Mesenchymal stem cell (in vitro differentiated cells and primary cell): ENCODE measurements at regions not wholly inside any gene's neighbourhood (a gene's known extent, or its start where the extent isn't known, plus 50 kb on each side); places are given as distances from the start of the nearest gene placed in this dataset.
A peak's percentile ranks its signal among the peaks of the same experiment; 100 is the strongest.

ENCODE experiments used
- DNase-seq: peaks from one replicate; pipeline ENCODE4 v3.0.0-alpha.2; 2013
- H2AFZ ChIP-seq: one replicate; pipeline ENCODE4 v1.6.1; 2013; ENCODE audit warnings: low read depth, mild to moderate bottlenecking, control low read depth, inconsistent platforms, low read length, moderate library complexity
- H2AK5ac ChIP-seq: 2 replicates; pipeline ENCODE4 v1.6.1; 2013; ENCODE audit warnings: low read length, moderate library complexity, mild to moderate bottlenecking, inconsistent platforms; ENCODE audit not compliant: severe bottlenecking
- H2BK120ac ChIP-seq: one replicate; pipeline ENCODE4 v1.6.1; 2013; ENCODE audit warnings: low read depth, mild to moderate bottlenecking, inconsistent platforms, low read length, moderate library complexity
- H2BK12ac ChIP-seq, 2 experiments: one replicate each; pipeline ENCODE4 v1.6.1; 2013; ENCODE audit warnings: inconsistent platforms in 2 of 2, low read length in 2 of 2, mild to moderate bottlenecking in 2 of 2, moderate library complexity in 2 of 2, control low read depth in 1 of 2
- H2BK15ac ChIP-seq: one replicate; pipeline ENCODE4 v1.6.1; 2013; ENCODE audit warnings: mild to moderate bottlenecking, low read depth, inconsistent platforms; ENCODE audit not compliant: poor library complexity, severe bottlenecking
- H2BK5ac ChIP-seq: 2 replicates; pipeline ENCODE4 v1.6.1; 2013; ENCODE audit warnings: low read depth, mild to moderate bottlenecking, low read length, control low read depth, inconsistent platforms; ENCODE audit not compliant: poor library complexity, severe bottlenecking
- H3K14ac ChIP-seq, 2 experiments: one replicate each; pipeline ENCODE4 v1.6.1; 2013; ENCODE audit warnings: inconsistent platforms in 2 of 2, low read length in 2 of 2, control low read depth in 1 of 2, mild to moderate bottlenecking in 1 of 2, moderate library complexity in 1 of 2
- H3K18ac ChIP-seq, 2 experiments: one replicate each; pipeline ENCODE4 v1.6.1; 2013; ENCODE audit warnings: inconsistent platforms in 2 of 2, low read length in 2 of 2, control low read depth in 1 of 2, low read depth in 1 of 2, mild to moderate bottlenecking in 1 of 2
- H3K23ac ChIP-seq, 2 experiments: one replicate each; pipeline ENCODE4 v1.6.1; 2013; ENCODE audit warnings: inconsistent platforms in 2 of 2, low read length in 2 of 2, mild to moderate bottlenecking in 2 of 2, moderate library complexity in 2 of 2, control low read depth in 1 of 2
- H3K27ac ChIP-seq: 2 replicates; pipeline ENCODE4 v1.5.1; 2013; ENCODE audit warnings: mild to moderate bottlenecking, moderate library complexity, low read length, control low read depth, inconsistent platforms; ENCODE audit not compliant: poor library complexity, severe bottlenecking
- H3K27me3 ChIP-seq, 2 experiments: 2 replicates each; pipeline versions ENCODE4 v1.6.1 to v1.7.0; 2013; ENCODE audit warnings: low read length in 2 of 2, mild to moderate bottlenecking in 2 of 2, moderate library complexity in 2 of 2, control low read depth in 1 of 2, inconsistent platforms in 1 of 2; ENCODE audit not compliant: control insufficient read depth in 1 of 2, insufficient read depth in 1 of 2
- H3K36me3 ChIP-seq, 2 experiments: 2 replicates each; pipeline versions ENCODE4 v1.6.1 to v1.7.0; 2013; ENCODE audit warnings: low read length in 2 of 2, control low read depth in 1 of 2, inconsistent platforms in 1 of 2, low read depth in 1 of 2, mild to moderate bottlenecking in 1 of 2; ENCODE audit not compliant: insufficient read depth in 2 of 2, control insufficient read depth in 1 of 2
- H3K4ac ChIP-seq, 2 experiments: one replicate each; pipeline ENCODE4 v1.6.1; 2013; ENCODE audit warnings: inconsistent platforms in 2 of 2, low read length in 2 of 2, mild to moderate bottlenecking in 2 of 2, moderate library complexity in 2 of 2, control low read depth in 1 of 2, low read depth in 1 of 2
- H3K4me1 ChIP-seq: 2 replicates; pipeline ENCODE4 v1.6.1; 2013; ENCODE audit warnings: low read depth, low read length, control low read depth; ENCODE audit not compliant: control insufficient read depth, insufficient read depth
- H3K4me2 ChIP-seq: 2 replicates; pipeline ENCODE4 v1.6.1; 2013; ENCODE audit warnings: low read length, mild to moderate bottlenecking, inconsistent platforms; ENCODE audit not compliant: poor library complexity, severe bottlenecking
- H3K4me3 ChIP-seq, 2 experiments: 2 replicates each; pipeline versions ENCODE4 v1.5.1 to v1.7.0; 2013; ENCODE audit warnings: low read length in 2 of 2, mild to moderate bottlenecking in 2 of 2, control low read depth in 1 of 2, low read depth in 1 of 2; ENCODE audit not compliant: insufficient read depth in 1 of 2
- H3K79me1 ChIP-seq: replicated peaks from 2 replicates; pipeline ENCODE4 v1.6.1; 2013; ENCODE audit warnings: mild to moderate bottlenecking, control low read depth, low read length, inconsistent platforms; ENCODE audit not compliant: poor library complexity, severe bottlenecking
- H3K9ac ChIP-seq: 2 replicates; pipeline ENCODE4 v1.7.0; 2013; ENCODE audit warnings: mild to moderate bottlenecking, low read length, moderate library complexity
- H3K9me3 ChIP-seq: 2 replicates; pipeline ENCODE4 v1.7.0; 2013; ENCODE audit warnings: mild to moderate bottlenecking, low read length; ENCODE audit not compliant: control insufficient read depth
- H4K8ac ChIP-seq: one replicate; pipeline ENCODE4 v1.6.1; 2013; ENCODE audit warnings: inconsistent platforms, mild to moderate bottlenecking, low read length, moderate library complexity
- H4K91ac ChIP-seq: one replicate; pipeline ENCODE4 v1.6.1; 2013; ENCODE audit warnings: mild to moderate bottlenecking, low read length, inconsistent platforms
- WGBS: methylation state at CpG from one replicate; pipeline ENCODE4 v1.1.7; 2013; ENCODE audit warnings: mixed read lengths; 5-methylcytosine and 5-hydroxymethylcytosine counted together

- Histone ChIP-seq H3K9ac (no peak overlapping the region), H3K27me3 (no peaks in the 10 kb centered on the region), H2BK15ac (no peak overlapping the region), H3K4me3 (no peak overlapping the region), H3K4me2 (no peak overlapping the region), H2AK5ac (no peak overlapping the region), H3K14ac (no peak overlapping the region), H4K8ac (no peak overlapping the region), H3K79me1 (no peaks in the 10 kb centered on the region), H3K4ac (no peak overlapping the region), H3K36me3 (peaks cover 0 to 3% of the 10 kb centered on the region in 2 experiments), H4K91ac (no peak overlapping the region), H3K4me1 (no peaks in the 10 kb centered on the region), H3K9me3 (no peaks in the 10 kb centered on the region), H3K18ac (no peak overlapping the region), H2AFZ (no peak overlapping the region), H2BK120ac (no peak overlapping the region), H3K27ac (no peak overlapping the region), H3K23ac (no peak overlapping the region), H2BK5ac (no peak overlapping the region), H2BK12ac (no peak overlapping the region)
- no peak for DNase-seq
Measured at GRCh38 chr9:82106536-82106935, 118.0 kb downstream of the SPATA31D1 start.

GRCh38 chr9:82108474-82108873 lies 119.9 kb downstream of the SPATA31D1 start:
- Histone ChIP-seq H3K4me3 (no peak overlapping the region), H4K91ac (no peak overlapping the region), H2AFZ (no peak overlapping the region), H3K79me1 (no peaks in the 10 kb centered on the region), H3K4me1 (no peaks in the 10 kb centered on the region), H2BK120ac (no peak overlapping the region), H3K9me3 (no peaks in the 10 kb centered on the region), H2AK5ac (no peak overlapping the region), H3K36me3 (no peaks in the 10 kb centered on the region), H2BK5ac (no peak overlapping the region), H2BK12ac (no peak overlapping the region), H3K4me2 (no peak overlapping the region), H4K8ac (no peak overlapping the region), H3K23ac (no peak overlapping the region), H3K27ac (no peak overlapping the region), H3K14ac (no peak overlapping the region), H3K4ac (no peak overlapping the region), H2BK15ac (no peak overlapping the region), H3K9ac (no peak overlapping the region), H3K27me3 (no peaks in the 10 kb centered on the region), H3K18ac (no peak overlapping the region)
- WGBS, result no CpG with 5 or more reads among the region's 1 CpG
- no peak for DNase-seq

GRCh38 chr9:82108941-82109340 lies 120.4 kb downstream of the SPATA31D1 start:
- Histone ChIP-seq H3K18ac (no peak overlapping the region), H3K27me3 (no peaks in the 10 kb centered on the region), H3K36me3 (no peaks in the 10 kb centered on the region), H3K4me3 (no peak overlapping the region), H3K23ac (no peak overlapping the region), H3K27ac (no peak overlapping the region), H3K4ac (no peak overlapping the region), H2BK5ac (no peak overlapping the region), H2AFZ (no peak overlapping the region), H3K79me1 (no peaks in the 10 kb centered on the region), H3K4me1 (no peaks in the 10 kb centered on the region), H2BK15ac (no peak overlapping the region), H3K4me2 (no peak overlapping the region), H2BK12ac (no peak overlapping the region), H2BK120ac (no peak overlapping the region), H4K8ac (no peak overlapping the region), H3K14ac (no peak overlapping the region), H3K9ac (no peak overlapping the region), H2AK5ac (no peak overlapping the region), H4K91ac (no peak overlapping the region), H3K9me3 (no peaks in the 10 kb centered on the region)
- DNase-seq, result no peak

GRCh38 chr9:82109626-82110025 lies 121.1 kb downstream of the SPATA31D1 start:
- Histone ChIP-seq H3K4me2 (no peak overlapping the region), H3K4me3 (no peak overlapping the region), H3K27me3 (no peaks in the 10 kb centered on the region), H3K27ac (peak overlapping the region; percentile 63), H2BK12ac (no peak overlapping the region), H3K79me1 (no peaks in the 10 kb centered on the region), H2BK15ac (no peak overlapping the region), H3K4me1 (no peaks in the 10 kb centered on the region), H3K14ac (no peak overlapping the region), H3K4ac (no peak overlapping the region), H3K9me3 (no peaks in the 10 kb centered on the region), H2BK120ac (no peak overlapping the region), H2AK5ac (no peak overlapping the region), H3K18ac (no peak overlapping the region), H4K8ac (no peak overlapping the region), H3K9ac (no peak overlapping the region), H3K23ac (no peak overlapping the region), H2BK5ac (no peak overlapping the region), H3K36me3 (no peaks in the 10 kb centered on the region), H2AFZ (no peak overlapping the region), H4K91ac (no peak overlapping the region)
- no peak for DNase-seq
